Spleen (tissue), 7 donors: ENCODE measurements at regions not wholly inside any gene's neighbourhood (a gene's known extent, or its start where the extent isn't known, plus 50 kb on each side); places are given as distances from the start of the nearest gene placed in this dataset.

Experiments
- CTCF ChIP-seq, 11 experiments: fragments of 200-600 bp in 7 of 11; fragments of 450-650 bp in 4 of 11; sonication (generic) in 4 of 11; IDR thresholded peaks in 8 of 11; conservative IDR thresholded peaks in 3 of 11; 1 replicate in 7 of 11; 2 replicates in 4 of 11; pipeline versions ENCODE4 v1.4.0 to v1.8.0; 2016 to 2021; ENCODE audit warnings: antibody characterized with exemption in 11 of 11, inconsistent platforms in 4 of 11, mild to moderate bottlenecking in 1 of 11
- POLR2AphosphoS5 ChIP-seq, 3 donors: sonication (generic); formaldehyde crosslinking; IDR thresholded peaks; one replicate each; pipeline ENCODE4 v1.5.1; 2017; ENCODE audit warnings: antibody characterized with exemption in 3 of 3
- donor health status: DM: no; HTN: no; CAD: no; lungs with moderate emphysema.
- donor health status: DM: no; HTN: no; CAD: no.
- donor health status: DM: no; HTN: no; CAD: no.

DNA sequence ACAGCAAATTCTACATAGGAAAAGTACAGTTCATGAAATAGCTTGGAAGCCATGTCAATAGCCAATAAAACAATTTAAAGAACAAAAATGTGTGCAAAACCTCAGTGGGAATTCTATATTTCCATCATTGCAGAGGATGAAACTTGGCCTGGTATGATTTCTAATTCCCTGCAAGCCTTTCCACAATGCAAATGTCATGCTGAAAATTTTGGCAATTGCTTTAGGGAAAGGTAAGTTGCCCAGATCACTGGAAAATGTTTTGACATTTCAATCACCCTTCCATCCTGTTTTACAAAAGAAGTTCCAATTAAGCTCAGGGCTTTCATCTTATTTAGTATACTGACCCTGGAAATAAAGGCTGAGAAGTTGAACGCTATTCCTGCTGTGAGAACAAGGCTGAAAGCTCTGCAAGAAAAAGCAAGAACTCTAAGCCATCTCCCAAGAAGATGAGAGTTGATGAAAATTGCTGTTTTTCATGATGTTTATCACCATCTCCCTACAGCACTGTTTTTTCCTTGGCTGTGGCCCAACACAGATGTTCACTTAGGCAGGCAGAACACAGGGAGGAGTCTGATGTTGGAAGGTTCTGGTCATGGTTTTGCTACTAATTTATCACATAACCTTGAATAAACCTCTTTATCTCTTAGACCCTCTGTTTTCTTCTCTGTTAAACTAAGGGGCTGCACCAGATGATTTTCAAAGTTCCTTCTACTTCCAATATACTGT lies 263.7 kb downstream of the KCTD12 start:
- TF ChIP-seq POLR2AphosphoS5 (IDR thresholded peaks at IDR 0.05) (no peak), CTCF (IDR thresholded peaks at IDR 0.05 in 8 of 11, conservative IDR thresholded peaks at IDR 0.05 in 3 of 11) (no peak)
